LNCaP clone FGC (cell line): ENCODE measurements at regions not wholly inside any gene's neighbourhood (a gene's known extent, or its start where the extent isn't known, plus 50 kb on each side); places are given as distances from the start of the nearest gene placed in this dataset.

Source experiments
- DNase-seq: peaks from one replicate; pipeline ENCODE4 v3.0.0-alpha.2; 2011; ENCODE audit warnings: low read depth
- H3K4me3 ChIP-seq: 2 replicates; pipeline ENCODE4 v1.5.1; 2011; ENCODE audit warnings: mild to moderate bottlenecking, low read depth, low read length, control low read depth
- CTCF ChIP-seq: IDR thresholded peaks from 2 replicates; pipeline ENCODE4 v1.5.1; 2012; ENCODE audit warnings: mild to moderate bottlenecking; ENCODE audit not compliant: control insufficient read depth, insufficient read depth; ENCODE audit errors: extremely low read depth

- no peak for TF ChIP-seq CTCF
- DNase-seq: no peak
- H3K4me3 ChIP-seq: no peak overlapping the region
Measured at GRCh38 chr10:29740981-29741545, 106.3 kb upstream of the SVIL start.

- no peak for TF ChIP-seq CTCF
- DNase-seq: no peak
- H3K4me3 ChIP-seq: no peak overlapping the region
Measured at GRCh38 chr10:29738341-29738740, 103.6 kb upstream of the SVIL start.

GRCh38 chr10:29737074-29737593, 102.4 kb upstream of the SVIL start:
- DNase-seq: no peak
- no peak for TF ChIP-seq CTCF
- peak overlapping the region; percentile 63 for H3K4me3 ChIP-seq

GRCh38 chr10:29736366-29737073, 101.7 kb upstream of the SVIL start:
- peak overlapping the region; percentile 63 for H3K4me3 ChIP-seq
- no peak for DNase-seq
- no peak for TF ChIP-seq CTCF

GRCh38 chr10:29735628-29736365, 101.0 kb upstream of the SVIL start:
- DNase-seq: no peak
- peak; percentile 95 for TF ChIP-seq CTCF
- peak overlapping the region; percentile 63 for H3K4me3 ChIP-seq

GRCh38 chr10:29734962-29735627, 100.3 kb upstream of the SVIL start:
- H3K4me3 ChIP-seq: peak overlapping the region; percentile 63

More at GRCh38 chr10:29734962-29735627, 100.3 kb upstream of the SVIL start:
- DNase-seq: no peak
- TF ChIP-seq CTCF: no peak
